Choroid plexus epithelial cell (primary cell): ENCODE measurements at regions not wholly inside any gene's neighbourhood (a gene's known extent, or its start where the extent isn't known, plus 50 kb on each side); places are given as distances from the start of the nearest gene placed in this dataset.

ENCODE experiments used
- DNase-seq: peaks from one replicate; pipeline ENCODE4 v3.0.0-alpha.2; 2010; ENCODE audit warnings: low read depth
- H3K4me3 ChIP-seq: 2 replicates; pipeline ENCODE4 v1.5.1; 2011; ENCODE audit warnings: low read depth, mild to moderate bottlenecking, control low read depth, low read length, moderate library complexity
- TF ChIP-seq, protein P1 (sequence below): conservative IDR thresholded peaks from 2 replicates; pipeline ENCODE4 v1.5.1; 2011; ENCODE audit warnings: low read depth, mild to moderate bottlenecking, control low read depth, inconsistent platforms, low read length, moderate library complexity

DNA sequence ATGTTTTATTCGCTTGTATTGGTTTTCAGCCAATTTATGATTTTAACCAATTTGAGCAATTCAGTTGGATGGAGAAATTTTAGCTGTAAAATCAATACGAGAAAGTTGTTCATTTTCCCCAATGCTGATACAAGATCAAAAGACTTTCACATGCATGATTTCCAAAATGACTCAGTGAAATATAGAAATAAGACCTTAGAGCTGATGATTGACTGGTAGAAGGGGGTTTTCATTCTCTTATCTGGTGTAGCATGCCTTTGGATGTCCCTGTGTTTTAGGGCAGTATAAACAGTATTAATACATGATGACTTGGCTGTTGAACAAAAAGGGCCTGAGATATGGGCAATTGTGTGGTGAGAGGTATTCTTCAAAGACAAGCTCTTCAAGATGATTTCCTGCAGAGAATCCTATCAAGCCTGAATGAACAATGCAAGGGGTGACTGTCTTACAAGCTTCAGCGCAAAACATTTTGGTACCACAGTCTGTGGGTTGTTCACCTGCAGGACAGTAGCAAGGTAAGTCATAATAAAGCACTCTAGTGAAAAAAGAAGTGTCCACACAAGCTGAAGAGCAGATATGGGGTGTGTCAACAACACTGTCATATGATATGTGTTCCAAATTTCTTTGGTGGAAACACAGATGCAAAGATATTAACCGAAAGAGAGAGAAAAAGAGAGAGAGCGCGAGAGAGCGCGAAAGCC, 156.2 kb downstream of the TNFSF18 start:
- TF ChIP-seq, protein P1, sequence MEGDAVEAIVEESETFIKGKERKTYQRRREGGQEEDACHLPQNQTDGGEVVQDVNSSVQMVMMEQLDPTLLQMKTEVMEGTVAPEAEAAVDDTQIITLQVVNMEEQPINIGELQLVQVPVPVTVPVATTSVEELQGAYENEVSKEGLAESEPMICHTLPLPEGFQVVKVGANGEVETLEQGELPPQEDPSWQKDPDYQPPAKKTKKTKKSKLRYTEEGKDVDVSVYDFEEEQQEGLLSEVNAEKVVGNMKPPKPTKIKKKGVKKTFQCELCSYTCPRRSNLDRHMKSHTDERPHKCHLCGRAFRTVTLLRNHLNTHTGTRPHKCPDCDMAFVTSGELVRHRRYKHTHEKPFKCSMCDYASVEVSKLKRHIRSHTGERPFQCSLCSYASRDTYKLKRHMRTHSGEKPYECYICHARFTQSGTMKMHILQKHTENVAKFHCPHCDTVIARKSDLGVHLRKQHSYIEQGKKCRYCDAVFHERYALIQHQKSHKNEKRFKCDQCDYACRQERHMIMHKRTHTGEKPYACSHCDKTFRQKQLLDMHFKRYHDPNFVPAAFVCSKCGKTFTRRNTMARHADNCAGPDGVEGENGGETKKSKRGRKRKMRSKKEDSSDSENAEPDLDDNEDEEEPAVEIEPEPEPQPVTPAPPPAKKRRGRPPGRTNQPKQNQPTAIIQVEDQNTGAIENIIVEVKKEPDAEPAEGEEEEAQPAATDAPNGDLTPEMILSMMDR: no peak
- no peak for DNase-seq
- H3K4me3 ChIP-seq: no peak overlapping the region

DNA sequence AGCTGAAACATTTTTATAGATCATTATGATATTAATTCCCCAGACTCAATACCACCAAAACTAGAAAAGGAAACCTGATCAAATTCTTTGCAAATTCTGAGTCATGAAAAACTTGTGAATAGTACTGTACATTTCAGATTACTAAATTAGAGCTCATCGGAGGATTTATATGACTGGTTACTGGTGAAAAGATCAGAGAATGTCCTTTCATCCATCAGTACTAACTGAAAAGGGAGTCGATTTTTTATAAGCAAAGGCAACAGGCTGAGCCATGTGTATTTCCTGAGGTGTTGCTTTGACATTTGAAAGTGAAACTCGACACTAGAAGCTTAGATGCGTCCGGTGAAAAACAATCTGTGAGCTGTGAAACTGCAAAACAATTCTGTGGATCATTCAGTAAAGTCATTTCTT, 155.7 kb downstream of the TNFSF18 start:
- no peak overlapping the region for H3K4me3 ChIP-seq
- TF ChIP-seq, protein P1: no peak
- peak; percentile 74 for DNase-seq

DNA sequence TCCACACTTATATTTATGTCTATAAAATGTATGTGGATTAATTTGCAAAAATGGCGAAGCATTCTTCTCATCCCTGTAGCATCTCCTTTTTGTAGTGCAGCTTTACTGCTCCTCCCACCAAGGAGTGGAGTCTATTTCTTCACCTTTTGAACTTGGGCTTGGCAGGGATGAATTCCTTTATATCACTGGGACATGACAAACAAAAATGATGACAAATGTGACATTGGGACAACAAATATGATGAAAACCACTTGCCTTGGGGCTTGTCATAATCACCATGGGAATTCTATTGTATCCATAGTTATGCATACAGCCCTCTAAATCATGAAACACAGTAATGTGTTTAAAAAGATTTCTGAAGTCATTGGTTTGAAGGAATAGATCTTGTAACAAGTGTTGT, 155.0 kb downstream of the TNFSF18 start:
- no peak for DNase-seq
- TF ChIP-seq, protein P1: no peak
- H3K4me3 ChIP-seq: no peak overlapping the region

DNA sequence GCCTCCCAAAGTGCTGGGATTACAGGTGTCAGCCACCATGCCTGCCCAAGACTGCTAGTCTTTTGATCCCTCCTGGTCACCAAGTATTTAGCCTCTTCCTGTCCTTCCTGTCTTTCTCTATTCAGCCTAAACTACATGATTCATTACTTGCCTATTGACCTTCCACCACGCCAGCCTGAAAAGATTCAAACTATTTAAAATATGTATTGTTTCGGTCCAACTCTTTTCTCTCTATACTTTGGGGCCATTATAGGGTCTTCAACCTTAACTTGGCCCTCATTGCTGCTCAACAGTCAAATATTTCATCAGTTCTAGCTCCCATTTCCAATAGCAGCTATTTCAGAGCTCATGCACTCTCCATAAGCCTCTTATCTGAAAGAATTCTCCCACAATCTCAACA, 153.0 kb downstream of the TNFSF18 start:
- DNase-seq: peak; percentile 86
- no peak overlapping the region for H3K4me3 ChIP-seq
- TF ChIP-seq, protein P1: no peak

DNA sequence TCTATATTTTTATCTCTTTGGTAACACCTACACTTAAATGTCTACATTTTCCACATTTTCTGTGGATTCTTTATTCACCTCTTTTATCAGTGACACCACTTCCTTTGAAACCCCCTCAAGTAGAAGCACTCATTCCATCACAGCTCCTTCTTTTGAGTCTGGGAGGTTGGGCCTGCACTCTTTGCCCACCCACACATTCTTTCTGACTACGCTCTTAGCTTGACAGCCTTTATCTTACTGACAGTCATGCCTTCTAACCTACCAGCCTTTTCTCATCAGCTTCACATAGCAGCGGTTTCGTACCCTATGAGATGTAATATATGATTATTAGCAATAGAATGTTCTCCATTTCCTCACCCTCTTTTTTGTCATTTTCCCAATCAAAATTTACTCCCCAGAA, 151.9 kb downstream of the TNFSF18 start:
- no peak overlapping the region for H3K4me3 ChIP-seq
- TF ChIP-seq, protein P1: no peak
- peak; percentile 74 for DNase-seq

DNA sequence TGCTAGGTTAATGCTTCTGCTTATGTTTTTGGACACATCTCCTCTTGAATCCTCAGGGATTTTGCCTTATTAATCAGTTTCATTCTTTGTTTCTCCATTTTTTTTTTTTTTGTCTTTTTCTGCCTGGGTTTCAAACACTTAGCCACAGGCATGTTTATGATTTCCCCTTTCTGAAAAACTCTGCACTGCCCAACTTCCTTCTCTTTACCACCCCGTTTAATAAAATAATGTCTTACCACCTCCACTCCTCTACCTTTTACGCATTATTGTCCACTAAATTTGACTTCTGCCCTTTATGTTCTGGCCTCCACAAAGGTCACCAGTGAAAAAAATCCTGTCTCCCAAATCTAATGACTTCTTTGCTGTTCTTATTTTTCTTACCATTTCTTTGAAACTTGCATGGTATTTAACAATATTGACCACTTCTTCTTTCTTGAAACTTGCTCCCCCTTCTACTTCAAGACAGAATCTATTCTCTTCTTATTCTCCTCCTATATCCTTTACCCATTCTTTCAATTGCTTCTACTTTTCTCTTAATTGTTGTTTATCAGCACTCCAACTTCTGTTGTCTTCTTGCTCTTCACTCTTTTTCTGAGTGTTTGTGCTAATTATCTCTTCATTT, 150.3 kb downstream of the TNFSF18 start:
- TF ChIP-seq, protein P1: no peak
- H3K4me3 ChIP-seq: no peak overlapping the region

DNA sequence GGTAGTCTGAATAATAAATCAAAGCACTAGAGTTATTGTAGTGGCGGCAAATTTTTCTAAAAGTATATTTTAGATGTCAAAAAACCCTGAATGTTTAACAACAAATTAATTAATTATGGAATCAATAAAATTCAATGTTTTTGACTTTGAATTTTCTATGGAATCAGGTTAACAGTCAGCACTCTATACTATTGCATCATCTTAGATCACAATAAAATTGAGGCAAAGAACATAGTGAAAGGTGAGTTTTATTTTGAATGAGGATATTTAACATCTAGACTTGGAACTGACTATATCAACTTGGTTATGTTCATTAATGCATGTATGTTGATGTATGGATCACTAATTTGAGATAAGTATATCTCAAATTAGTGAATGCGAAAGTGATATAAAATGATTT, 148.5 kb downstream of the TNFSF18 start:
- H3K4me3 ChIP-seq: no peak overlapping the region
- TF ChIP-seq, protein P1: no peak
- DNase-seq: no peak

More for the DNA sequence above, 150.3 kb downstream of the TNFSF18 start:
- DNase-seq: no peak
